Epidermal melanocyte (primary cell): ENCODE measurements at regions not wholly inside any gene's neighbourhood (a gene's known extent, or its start where the extent isn't known, plus 50 kb on each side); places are given as distances from the start of the nearest gene placed in this dataset.

Source experiments
- DNase-seq: peaks from one replicate; pipeline ENCODE4 v3.0.0; 2011; ENCODE audit warnings: low spot score; ENCODE audit not compliant: insufficient read length

GRCh38 chr5:119789406-119790117 is 160.2 kb downstream of the FAM170A start:
- no peak for DNase-seq

GRCh38 chr5:119792161-119792799 is 162.9 kb downstream of the FAM170A start:
- no peak for DNase-seq

- DNase-seq = no peak
Observed at GRCh38 chr5:119795768-119796167, 166.4 kb downstream of the FAM170A start.

GRCh38 chr5:119801570-119801969 is 172.2 kb downstream of the FAM170A start:
- DNase-seq = no peak

GRCh38 chr5:119808024-119808423 is 178.7 kb downstream of the FAM170A start:
- DNase-seq = no peak

- DNase-seq = no peak
Observed at GRCh38 chr5:119808474-119808873, 179.1 kb downstream of the FAM170A start.

DNA sequence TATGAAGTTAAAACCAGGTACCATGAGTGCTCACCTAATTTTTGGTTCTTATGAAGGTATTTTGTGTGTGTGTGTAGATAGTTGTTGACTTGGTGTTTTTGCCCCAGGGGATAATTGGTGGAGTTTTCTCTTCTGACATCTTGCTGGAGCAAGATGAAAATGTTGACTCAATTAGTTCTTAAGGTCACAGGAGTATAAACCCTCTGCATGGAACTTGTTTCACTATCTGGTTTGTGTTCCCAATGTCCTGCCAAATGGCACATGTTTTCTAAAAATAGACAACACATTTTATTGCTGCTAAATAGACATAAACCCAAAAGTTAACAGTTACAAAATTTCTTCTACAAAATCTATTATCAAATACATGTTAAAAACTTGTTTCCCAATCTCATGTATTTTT is 180.9 kb downstream of the FAM170A start:
- DNase-seq = no peak

DNA sequence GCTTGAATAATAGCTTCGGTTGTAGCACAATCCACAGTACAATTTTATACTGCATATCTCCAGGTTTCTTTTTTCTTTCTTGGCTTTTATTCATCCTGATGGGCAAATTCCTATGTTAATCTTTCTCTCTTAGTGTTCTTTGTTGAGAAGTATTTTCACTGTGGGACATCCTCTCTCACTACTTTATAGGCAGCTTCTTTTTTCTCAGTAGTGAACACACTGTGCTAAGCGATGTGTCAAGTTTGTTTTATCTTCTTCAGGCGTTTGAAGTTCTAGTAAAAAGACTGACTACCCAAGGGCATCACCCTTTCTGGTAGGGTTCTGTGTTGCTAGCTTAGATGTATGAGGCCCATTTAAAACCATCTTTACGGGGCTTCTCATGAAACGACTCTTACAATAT is 182.1 kb downstream of the FAM170A start:
- DNase-seq = no peak

DNA sequence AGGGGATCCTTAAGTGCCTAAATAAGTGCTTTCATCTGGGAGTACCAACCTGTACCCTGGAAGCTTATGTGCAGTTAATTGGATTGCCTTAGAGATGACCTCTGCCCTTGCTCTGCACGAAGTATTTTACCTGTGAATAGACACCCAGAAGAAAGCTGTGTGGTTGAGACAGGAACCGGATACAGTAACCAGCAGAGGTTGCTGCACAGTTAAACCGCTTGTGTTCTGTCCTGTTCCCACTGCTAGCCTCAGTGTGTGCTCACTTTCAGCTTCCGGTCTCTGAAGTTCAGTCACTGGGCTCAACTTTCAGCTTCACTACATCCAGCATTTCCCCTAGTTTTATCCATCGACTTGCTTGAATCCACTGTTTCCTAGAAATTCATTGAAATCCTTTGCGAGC is 185.3 kb downstream of the FAM170A start:
- DNase-seq = no peak

DNA sequence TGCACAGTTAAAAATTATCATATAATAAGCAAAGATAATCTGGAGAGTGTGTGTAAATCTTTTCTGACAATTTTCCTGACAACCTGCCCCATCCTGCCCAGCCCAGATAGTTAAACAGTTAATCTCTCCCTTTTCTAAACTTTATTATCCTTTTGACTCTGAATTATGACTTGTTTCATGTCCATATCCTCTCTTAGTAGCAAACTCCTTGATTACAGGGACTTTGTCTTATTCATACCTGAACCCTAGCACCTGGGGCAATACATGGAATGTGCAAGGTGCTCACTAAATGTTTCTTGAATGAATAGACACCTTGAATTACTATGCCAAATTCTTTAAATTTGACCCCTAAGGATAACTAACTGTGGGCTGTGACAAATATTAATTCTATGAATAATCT is 186.7 kb downstream of the FAM170A start:
- no peak for DNase-seq

DNA sequence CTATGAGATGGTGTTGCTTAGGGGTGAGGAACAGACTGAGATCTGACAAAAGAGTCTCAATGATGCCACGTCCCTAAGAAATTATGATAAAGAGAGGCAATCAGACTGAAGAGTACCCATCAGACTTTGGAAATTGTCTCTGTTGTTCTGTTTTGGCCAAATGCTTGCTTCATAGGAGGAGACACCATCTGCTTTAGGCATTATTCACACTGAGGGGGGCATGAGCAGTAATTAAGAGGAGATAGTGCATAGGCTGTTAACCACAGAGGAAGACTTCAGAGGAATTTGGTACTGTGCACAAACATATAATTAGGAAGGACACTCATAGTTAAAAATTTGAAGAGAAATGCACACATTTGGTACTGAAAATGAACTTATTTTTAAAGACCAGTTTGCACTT is 190.7 kb downstream of the FAM170A start:
- DNase-seq = no peak

DNA sequence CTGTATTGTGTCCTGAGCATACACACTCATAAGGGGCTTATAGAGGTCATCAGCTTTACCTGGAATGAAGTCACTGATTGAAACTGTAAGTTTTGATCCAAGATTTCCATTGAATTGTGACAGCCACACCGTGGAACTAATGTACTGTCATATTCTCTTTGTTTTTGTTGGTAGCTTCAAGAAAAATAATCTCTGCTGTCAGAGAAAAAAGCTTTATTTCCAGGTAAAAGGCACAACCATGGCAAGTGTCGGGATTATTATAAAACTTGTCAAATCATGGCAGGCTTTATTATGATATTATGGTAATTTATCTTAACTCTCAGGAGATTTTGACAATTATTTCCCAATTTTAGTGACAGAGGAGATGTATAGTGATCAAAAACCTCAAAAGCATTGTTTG is 191.2 kb downstream of the FAM170A start:
- DNase-seq = no peak

GRCh38 chr5:119828541-119828940 is 199.2 kb downstream of the FAM170A start:
- no peak for DNase-seq

DNA sequence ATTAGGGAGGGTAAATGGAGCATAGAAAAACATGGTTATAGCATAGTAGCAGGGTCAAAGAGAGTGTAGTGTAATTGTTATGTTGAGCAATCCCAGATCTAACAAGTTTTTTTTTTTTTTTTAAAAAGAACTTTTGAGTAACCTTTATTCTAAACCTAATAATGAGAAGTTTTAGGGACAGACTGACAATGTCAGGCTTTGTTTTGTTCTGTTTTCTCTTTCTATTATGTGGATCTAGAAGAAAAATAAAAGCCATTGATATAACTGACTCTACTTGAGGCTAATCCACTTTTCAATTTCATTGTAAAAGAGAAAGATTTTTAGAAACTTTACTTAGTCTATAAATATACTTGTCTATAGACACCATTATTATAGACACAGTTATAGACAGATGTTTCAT is 200.0 kb downstream of the FAM170A start:
- no peak for DNase-seq

- no peak for DNase-seq
Observed at GRCh38 chr5:119833176-119833575, 203.8 kb downstream of the FAM170A start.

DNA sequence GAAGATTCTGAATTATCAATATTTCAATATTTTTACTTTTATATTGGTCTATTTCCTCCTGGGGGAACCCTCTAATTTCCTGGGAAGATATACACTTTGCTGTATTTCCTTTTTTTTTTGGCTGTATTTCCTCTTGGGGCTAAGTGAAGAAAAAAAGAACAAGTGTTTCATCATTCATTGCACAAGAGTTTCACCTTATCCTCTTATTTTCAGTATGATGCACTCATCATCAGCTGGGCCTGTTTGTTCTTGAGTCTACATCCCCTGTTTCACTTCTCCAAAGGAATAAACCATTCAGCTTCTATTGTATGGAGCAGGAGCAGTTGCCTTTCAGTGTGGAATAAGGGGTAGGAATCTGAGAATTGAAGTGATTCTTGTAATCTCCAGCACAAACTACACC is 210.8 kb downstream of the FAM170A start:
- DNase-seq = no peak

DNA sequence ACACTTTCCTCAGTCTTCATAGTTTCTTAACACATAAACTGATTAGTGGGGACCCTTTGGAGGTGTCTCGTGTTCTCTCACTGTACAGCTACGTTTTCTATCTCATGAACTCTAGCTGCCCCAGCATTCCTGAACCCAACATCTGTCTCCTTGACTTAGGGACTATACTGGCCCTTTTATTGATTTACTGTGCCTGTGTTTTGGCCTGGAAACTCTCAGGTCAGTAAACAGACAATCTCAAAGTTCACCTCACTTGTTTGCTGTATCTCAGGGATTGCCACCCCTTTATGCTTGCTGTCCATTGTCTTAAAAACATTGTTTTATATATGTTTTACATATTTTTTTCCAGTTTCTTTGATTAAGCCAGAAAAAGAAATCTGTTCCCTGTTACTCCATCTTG is 222.8 kb downstream of the FAM170A start:
- no peak for DNase-seq

DNA sequence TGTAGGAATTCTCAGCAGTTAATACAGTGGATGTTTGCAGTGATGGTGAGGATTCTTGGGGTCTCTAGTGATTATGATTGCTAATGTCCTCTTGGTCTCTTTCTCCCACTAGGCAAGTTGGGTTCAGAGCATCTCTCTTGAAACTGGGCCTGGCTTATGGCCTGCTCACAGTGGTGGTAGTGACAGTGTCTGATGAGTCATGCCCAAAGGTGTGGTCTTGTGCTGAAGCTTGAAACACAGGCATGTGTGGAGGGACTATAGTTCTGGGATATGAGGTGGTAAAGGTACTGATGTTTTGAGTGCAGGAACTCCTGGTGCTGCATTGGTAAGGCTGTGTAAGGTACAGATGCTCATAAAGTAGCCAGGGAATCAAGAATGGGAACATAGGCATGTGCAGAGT is 231.1 kb downstream of the FAM170A start:
- no peak for DNase-seq

DNA sequence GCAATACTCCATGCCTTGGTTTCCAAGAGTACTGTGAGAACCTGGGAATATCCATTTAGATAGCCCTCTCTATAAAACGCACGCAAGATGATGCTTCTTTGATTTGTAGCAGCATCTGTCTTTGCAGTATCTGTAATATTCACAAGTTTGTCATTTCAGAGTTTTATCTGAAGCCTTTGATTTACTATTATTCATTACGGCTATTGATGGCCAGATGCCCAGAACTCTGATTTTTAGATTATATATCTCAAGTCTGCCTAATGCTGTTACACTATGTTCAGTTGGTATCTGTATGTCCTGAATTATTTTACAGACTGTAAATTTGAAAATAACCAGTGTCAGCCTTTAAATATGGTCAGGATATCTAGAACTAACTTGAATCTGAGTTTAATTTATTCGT is 233.3 kb downstream of the FAM170A start:
- DNase-seq = no peak

DNA sequence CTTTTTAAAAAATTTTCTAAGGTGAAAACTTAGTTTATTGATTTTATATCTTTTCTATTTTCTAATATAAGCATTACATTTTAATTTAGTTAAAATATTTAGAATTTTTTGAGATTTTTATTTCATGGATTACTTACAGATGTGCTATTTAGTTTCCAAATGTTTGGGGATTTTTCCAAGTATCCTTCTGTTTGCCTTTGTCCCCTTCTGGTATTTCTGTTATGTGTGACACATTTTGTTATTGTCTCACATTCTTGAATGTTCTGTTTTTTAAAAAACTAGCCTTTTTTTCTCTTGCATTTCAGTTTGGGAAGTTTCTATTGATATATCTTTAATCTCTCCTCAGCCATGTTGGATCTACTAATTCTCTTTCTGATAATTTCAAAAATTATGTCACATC is 234.9 kb downstream of the FAM170A start:
- no peak for DNase-seq

- DNase-seq = no peak
Observed at GRCh38 chr5:119873611-119874010, 244.3 kb downstream of the FAM170A start.

DNA sequence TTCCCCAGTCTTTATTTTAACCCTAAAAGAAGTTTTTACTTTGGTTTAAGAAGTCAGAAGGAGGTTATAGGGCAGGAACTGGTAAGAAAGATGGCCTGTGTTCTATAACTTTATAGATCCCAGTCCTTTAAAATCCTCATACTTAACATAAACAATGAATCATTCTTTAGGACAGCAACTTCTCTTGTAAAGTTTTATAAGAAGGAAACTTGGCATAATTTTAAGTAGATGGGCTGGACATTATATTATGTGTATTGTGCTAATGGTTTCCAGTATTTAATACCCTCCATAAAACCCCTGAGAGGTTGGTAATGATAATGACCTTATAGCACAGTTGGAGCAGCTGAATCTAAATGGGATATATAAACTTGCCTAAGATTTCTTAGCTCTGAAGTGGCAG is 247.2 kb downstream of the FAM170A start:
- DNase-seq = no peak

- no peak for DNase-seq
Observed at GRCh38 chr5:119878712-119879111, 249.4 kb downstream of the FAM170A start.
